ENCODE measurements at regions not wholly inside any gene's neighbourhood (a gene's known extent, or its start where the extent isn't known, plus 50 kb on each side); places are given as distances from the start of the nearest gene placed in this dataset.

DNA sequence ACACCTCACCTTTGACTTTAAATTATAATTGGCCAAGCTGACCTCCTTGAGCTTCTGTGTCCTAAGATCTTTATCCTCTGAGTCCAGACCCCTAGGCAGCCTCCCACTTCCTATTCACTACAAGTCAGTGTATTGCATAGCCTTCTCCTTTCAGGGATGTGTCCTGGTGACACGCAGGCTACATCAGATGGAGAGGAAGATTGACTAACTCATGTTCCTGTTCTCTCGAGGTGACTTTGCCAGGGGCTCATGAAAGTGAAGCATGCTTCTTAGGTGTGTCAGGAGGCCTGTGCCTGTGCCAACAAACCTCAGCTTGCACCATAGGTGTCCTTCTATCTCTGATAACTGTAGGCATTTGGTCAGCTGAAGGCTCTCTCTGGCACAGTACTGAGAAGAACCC is 195.7 kb upstream of the HS3ST1 start:
- H3K4me1 ChIP-seq (ENCODE audit: insufficient read depth, low read length), result no peaks in the 10 kb centered on the region
- no peaks in the 10 kb centered on the region for H4K20me1 ChIP-seq (ENCODE audit: insufficient read depth, low read length)
- no peak overlapping the region for H3K4me3 ChIP-seq (replicated peaks in 1 of 3; ENCODE audit: insufficient read depth in 1 of 3, low read depth in 2 of 3, low read length in 3 of 3)
- intact Hi-C loops (cut with micrococcal nuclease; ENCODE audit: unreplicated experiment), result no loop called here
- H3K9ac ChIP-seq (ENCODE audit: insufficient read depth, low read depth, low read length), result no peak overlapping the region
- ChIA-PET CTCF (ENCODE audit: low intra/inter-chr PET ratio, low total read pairs) (no interaction called here), POLR2A (no interaction called here)
- ATAC-seq, result no peak
- no peak overlapping the region for H3K27ac ChIP-seq (ENCODE audit: extremely low read length, insufficient read depth, low read length)
- H3K79me2 ChIP-seq (ENCODE audit: insufficient read depth, low read length), result no peaks in the 10 kb centered on the region
- H3K27me3 ChIP-seq (ENCODE audit: control insufficient read depth in 1 of 2, insufficient read depth in 2 of 2, low read length in 2 of 2), result no peaks in the 10 kb centered on the region
- no peak for TF ChIP-seq MBNL3 (CRISPR knock-in tag; conservative IDR thresholded peaks at IDR 0.05)
- no peak for TF ChIP-seq ZZZ3 (CRISPR knock-in tag; IDR thresholded peaks at IDR 0.05; ENCODE audit: borderline replicate concordance)
- TF ChIP-seq MEIS1 (CRISPR knock-in tag; IDR thresholded peaks at IDR 0.05; ENCODE audit: borderline replicate concordance), result no peak
- no peak for TF ChIP-seq ZMYM3 (CRISPR knock-in tag; IDR thresholded peaks at IDR 0.05)
- TF ChIP-seq, protein P1, sequence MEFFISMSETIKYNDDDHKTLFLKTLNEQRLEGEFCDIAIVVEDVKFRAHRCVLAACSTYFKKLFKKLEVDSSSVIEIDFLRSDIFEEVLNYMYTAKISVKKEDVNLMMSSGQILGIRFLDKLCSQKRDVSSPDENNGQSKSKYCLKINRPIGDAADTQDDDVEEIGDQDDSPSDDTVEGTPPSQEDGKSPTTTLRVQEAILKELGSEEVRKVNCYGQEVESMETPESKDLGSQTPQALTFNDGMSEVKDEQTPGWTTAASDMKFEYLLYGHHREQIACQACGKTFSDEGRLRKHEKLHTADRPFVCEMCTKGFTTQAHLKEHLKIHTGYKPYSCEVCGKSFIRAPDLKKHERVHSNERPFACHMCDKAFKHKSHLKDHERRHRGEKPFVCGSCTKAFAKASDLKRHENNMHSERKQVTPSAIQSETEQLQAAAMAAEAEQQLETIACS (CRISPR knock-in tag; IDR thresholded peaks at IDR 0.05), result no peak
- no peak for TF ChIP-seq ZKSCAN8 (CRISPR knock-in tag; IDR thresholded peaks at IDR 0.05; ENCODE audit: borderline replicate concordance)
- TF ChIP-seq ZFP37 (CRISPR knock-in tag; IDR thresholded peaks at IDR 0.05; ENCODE audit: borderline replicate concordance), result no peak
- TF ChIP-seq KMT2B (CRISPR knock-in tag; IDR thresholded peaks at IDR 0.05), result no peak
- TF ChIP-seq, protein P2, sequence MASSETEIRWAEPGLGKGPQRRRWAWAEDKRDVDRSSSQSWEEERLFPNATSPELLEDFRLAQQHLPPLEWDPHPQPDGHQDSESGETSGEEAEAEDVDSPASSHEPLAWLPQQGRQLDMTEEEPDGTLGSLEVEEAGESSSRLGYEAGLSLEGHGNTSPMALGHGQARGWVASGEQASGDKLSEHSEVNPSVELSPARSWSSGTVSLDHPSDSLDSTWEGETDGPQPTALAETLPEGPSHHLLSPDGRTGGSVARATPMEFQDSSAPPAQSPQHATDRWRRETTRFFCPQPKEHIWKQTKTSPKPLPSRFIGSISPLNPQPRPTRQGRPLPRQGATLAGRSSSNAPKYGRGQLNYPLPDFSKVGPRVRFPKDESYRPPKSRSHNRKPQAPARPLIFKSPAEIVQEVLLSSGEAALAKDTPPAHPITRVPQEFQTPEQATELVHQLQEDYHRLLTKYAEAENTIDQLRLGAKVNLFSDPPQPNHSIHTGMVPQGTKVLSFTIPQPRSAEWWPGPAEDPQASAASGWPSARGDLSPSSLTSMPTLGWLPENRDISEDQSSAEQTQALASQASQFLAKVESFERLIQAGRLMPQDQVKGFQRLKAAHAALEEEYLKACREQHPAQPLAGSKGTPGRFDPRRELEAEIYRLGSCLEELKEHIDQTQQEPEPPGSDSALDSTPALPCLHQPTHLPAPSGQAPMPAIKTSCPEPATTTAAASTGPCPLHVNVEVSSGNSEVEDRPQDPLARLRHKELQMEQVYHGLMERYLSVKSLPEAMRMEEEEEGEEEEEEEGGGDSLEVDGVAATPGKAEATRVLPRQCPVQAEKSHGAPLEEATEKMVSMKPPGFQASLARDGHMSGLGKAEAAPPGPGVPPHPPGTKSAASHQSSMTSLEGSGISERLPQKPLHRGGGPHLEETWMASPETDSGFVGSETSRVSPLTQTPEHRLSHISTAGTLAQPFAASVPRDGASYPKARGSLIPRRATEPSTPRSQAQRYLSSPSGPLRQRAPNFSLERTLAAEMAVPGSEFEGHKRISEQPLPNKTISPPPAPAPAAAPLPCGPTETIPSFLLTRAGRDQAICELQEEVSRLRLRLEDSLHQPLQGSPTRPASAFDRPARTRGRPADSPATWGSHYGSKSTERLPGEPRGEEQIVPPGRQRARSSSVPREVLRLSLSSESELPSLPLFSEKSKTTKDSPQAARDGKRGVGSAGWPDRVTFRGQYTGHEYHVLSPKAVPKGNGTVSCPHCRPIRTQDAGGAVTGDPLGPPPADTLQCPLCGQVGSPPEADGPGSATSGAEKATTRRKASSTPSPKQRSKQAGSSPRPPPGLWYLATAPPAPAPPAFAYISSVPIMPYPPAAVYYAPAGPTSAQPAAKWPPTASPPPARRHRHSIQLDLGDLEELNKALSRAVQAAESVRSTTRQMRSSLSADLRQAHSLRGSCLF (CRISPR knock-in tag; IDR thresholded peaks at IDR 0.05; ENCODE audit: borderline replicate concordance), result no peak
- TF ChIP-seq ZNF432 (CRISPR knock-in tag; IDR thresholded peaks at IDR 0.05; ENCODE audit: borderline replicate concordance), result no peak
- no peak for TF ChIP-seq ZNF773 (CRISPR knock-in tag; IDR thresholded peaks at IDR 0.05; ENCODE audit: borderline replicate concordance)
- TF ChIP-seq, protein P3, sequence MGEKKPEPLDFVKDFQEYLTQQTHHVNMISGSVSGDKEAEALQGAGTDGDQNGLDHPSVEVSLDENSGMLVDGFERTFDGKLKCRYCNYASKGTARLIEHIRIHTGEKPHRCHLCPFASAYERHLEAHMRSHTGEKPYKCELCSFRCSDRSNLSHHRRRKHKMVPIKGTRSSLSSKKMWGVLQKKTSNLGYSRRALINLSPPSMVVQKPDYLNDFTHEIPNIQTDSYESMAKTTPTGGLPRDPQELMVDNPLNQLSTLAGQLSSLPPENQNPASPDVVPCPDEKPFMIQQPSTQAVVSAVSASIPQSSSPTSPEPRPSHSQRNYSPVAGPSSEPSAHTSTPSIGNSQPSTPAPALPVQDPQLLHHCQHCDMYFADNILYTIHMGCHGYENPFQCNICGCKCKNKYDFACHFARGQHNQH (CRISPR knock-in tag; IDR thresholded peaks at IDR 0.05), result no peak
- no peak for TF ChIP-seq RXRA (CRISPR knock-in tag; IDR thresholded peaks at IDR 0.05)
- TF ChIP-seq FOXK2 (IDR thresholded peaks at IDR 0.05), result no peak
- TF ChIP-seq PITX1 (CRISPR knock-in tag; IDR thresholded peaks at IDR 0.05), result no peak
- no peak for TF ChIP-seq ZNF234 (CRISPR knock-in tag; conservative IDR thresholded peaks at IDR 0.05)
- TF ChIP-seq ZBTB8A (CRISPR knock-in tag; IDR thresholded peaks at IDR 0.05; ENCODE audit: borderline replicate concordance, low read depth), result no peak
- no peak for TF ChIP-seq ZNF737 (CRISPR knock-in tag; IDR thresholded peaks at IDR 0.05; ENCODE audit: borderline replicate concordance)
- no peak for TF ChIP-seq NFE2 (CRISPR knock-in tag; IDR thresholded peaks at IDR 0.05)
- in situ Hi-C loops (cut with HindIII; ENCODE audit: extremely low pct_ligation_motif_present, low pct_unique_long_range_greater_than_20kb), result loop anchor here (25.0 kb wide), 1 partner anchor 88 kb away; no protein-coding TSS in a partner anchor
- no peak overlapping the region for H2AFZ ChIP-seq (ENCODE audit: low read length)
- no peak for DNase-seq (ENCODE audit: low spot score)
- no peak overlapping the region for H3K4me2 ChIP-seq (ENCODE audit: low read depth, low read length)
- BruUV-seq (replicated peaks), result no TSS peak
- WGBS (ENCODE audit: low lambda C conversion rate), result 0% methylated on average over 2 of the region's 2 CpGs
- H3K36me3 ChIP-seq (replicated peaks in 1 of 2; ENCODE audit: control insufficient read depth in 1 of 2, insufficient read depth in 2 of 2, low read length in 2 of 2), result no peaks in the 10 kb centered on the region
- H3K9me3 ChIP-seq (ENCODE audit: low read length), result peaks cover 68% of the 10 kb centered on the region
- no peak for FAIRE-seq

Data from HepG2 (cell line).